Mesothelial cell of epicardium (in vitro differentiated cells): ENCODE measurements at regions not wholly inside any gene's neighbourhood (a gene's known extent, or its start where the extent isn't known, plus 50 kb on each side); places are given as distances from the start of the nearest gene placed in this dataset.

Experiments
- DNase-seq, 2 experiments: peaks; one replicate each; pipeline ENCODE4 v3.0.0; 2021; ENCODE audit warnings: low spot score in 2 of 2; ENCODE audit not compliant: unreplicated experiment in 2 of 2
- H3K27ac Mint-ChIP-seq: 2 replicates; pipeline ENCODE4 v1.8.0; 2021; ENCODE audit warnings: mixed read lengths
- H3K27me3 Mint-ChIP-seq: 2 replicates; pipeline ENCODE4 v1.8.0; 2021; ENCODE audit warnings: low read depth, mixed read lengths
- H3K36me3 Mint-ChIP-seq: 2 replicates; pipeline ENCODE4 v1.8.0; 2021; ENCODE audit warnings: mixed read lengths
- H3K4me1 Mint-ChIP-seq: 2 replicates; pipeline ENCODE4 v1.8.0; 2021; ENCODE audit warnings: mixed read lengths
- H3K4me3 Mint-ChIP-seq: 2 replicates; pipeline ENCODE4 v1.8.0; 2021; ENCODE audit warnings: mild to moderate bottlenecking, moderate library complexity, mixed read lengths
- H3K9me3 Mint-ChIP-seq: 2 replicates; pipeline ENCODE4 v1.8.0; 2021; ENCODE audit warnings: mixed read lengths
- TF ChIP-seq, protein P1 (sequence below): fragments of 200-600 bp; sonication (generic); IDR thresholded peaks from one replicate; pipeline ENCODE4 v1.5.0; 2021; ENCODE audit warnings: antibody characterized with exemption; ENCODE audit not compliant: unreplicated experiment

- peaks cover 3% of the 10 kb centered on the region for H3K36me3 Mint-ChIP-seq
- TF ChIP-seq, protein P1, sequence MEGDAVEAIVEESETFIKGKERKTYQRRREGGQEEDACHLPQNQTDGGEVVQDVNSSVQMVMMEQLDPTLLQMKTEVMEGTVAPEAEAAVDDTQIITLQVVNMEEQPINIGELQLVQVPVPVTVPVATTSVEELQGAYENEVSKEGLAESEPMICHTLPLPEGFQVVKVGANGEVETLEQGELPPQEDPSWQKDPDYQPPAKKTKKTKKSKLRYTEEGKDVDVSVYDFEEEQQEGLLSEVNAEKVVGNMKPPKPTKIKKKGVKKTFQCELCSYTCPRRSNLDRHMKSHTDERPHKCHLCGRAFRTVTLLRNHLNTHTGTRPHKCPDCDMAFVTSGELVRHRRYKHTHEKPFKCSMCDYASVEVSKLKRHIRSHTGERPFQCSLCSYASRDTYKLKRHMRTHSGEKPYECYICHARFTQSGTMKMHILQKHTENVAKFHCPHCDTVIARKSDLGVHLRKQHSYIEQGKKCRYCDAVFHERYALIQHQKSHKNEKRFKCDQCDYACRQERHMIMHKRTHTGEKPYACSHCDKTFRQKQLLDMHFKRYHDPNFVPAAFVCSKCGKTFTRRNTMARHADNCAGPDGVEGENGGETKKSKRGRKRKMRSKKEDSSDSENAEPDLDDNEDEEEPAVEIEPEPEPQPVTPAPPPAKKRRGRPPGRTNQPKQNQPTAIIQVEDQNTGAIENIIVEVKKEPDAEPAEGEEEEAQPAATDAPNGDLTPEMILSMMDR, result no peak
- H3K27ac Mint-ChIP-seq, result no peak overlapping the region
- no peak for DNase-seq
- no peak overlapping the region for H3K4me3 Mint-ChIP-seq
- H3K27me3 Mint-ChIP-seq, result peaks cover 2% of the 10 kb centered on the region
- H3K9me3 Mint-ChIP-seq, result peaks cover 14% of the 10 kb centered on the region
- H3K4me1 Mint-ChIP-seq, result no peaks in the 10 kb centered on the region
Observed at GRCh38 chr1:58353168-58353567, 193.4 kb downstream of the OMA1 start.

DNA sequence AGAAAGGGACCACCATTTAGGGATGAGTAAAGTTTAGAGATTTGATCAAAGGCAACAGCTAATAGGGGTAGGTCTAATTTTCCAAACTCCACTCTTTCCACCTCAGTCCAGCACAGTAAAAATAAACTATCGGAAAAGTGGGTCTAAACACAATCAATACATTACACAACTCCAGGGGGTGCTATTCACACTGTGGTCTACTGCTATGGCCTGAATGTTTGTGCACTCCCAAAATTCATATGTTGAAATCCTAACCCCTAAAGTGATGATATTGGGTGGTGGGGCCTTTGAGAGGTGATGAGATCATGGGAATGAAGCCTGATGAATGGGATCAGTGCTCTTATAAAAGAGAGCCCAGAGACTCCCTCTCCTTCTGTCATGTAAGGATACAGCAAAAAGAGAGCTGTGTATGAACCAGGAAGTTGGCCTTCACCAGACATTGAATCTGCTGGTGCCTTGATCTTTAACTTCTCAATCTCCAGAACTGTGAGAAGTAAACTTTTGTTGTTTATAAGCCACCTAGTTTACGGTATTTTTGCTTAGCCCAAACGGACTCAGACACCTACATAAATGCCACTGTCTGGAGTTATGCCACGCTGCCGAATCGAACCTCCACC is 193.9 kb downstream of the OMA1 start:
- Mint-ChIP-seq H3K27ac (no peak overlapping the region), H3K36me3 (peaks cover 3% of the 10 kb centered on the region), H3K9me3 (peaks cover 14% of the 10 kb centered on the region), H3K4me3 (no peak overlapping the region), H3K4me1 (no peaks in the 10 kb centered on the region), H3K27me3 (no peaks in the 10 kb centered on the region)
- no peak for DNase-seq
- TF ChIP-seq, protein P1, result no peak

GRCh38 chr1:58346036-58346355 is 200.5 kb downstream of the OMA1 start:
- DNase-seq, result no peak
- H3K4me3 Mint-ChIP-seq, result no peak overlapping the region
- no peak overlapping the region for H3K27ac Mint-ChIP-seq
- TF ChIP-seq, protein P1, result no peak
- H3K36me3 Mint-ChIP-seq, result peaks cover 2% of the 10 kb centered on the region
- H3K27me3 Mint-ChIP-seq, result peaks cover 5% of the 10 kb centered on the region
- H3K9me3 Mint-ChIP-seq, result peaks cover 9% of the 10 kb centered on the region
- H3K4me1 Mint-ChIP-seq, result no peaks in the 10 kb centered on the region

GRCh38 chr1:58345215-58346035 is 201.1 kb downstream of the OMA1 start:
- H3K36me3 Mint-ChIP-seq, result no peaks in the 10 kb centered on the region
- H3K9me3 Mint-ChIP-seq, result peaks cover 5% of the 10 kb centered on the region
- no peak overlapping the region for H3K27ac Mint-ChIP-seq
- H3K4me1 Mint-ChIP-seq, result no peaks in the 10 kb centered on the region
- no peak overlapping the region for H3K4me3 Mint-ChIP-seq
- peaks cover 5% of the 10 kb centered on the region for H3K27me3 Mint-ChIP-seq
- TF ChIP-seq, protein P1, result no peak
- DNase-seq, result no peak

GRCh38 chr1:58340185-58340584 is 206.3 kb downstream of the OMA1 start:
- H3K27me3 Mint-ChIP-seq, result peaks cover 3% of the 10 kb centered on the region
- no peak overlapping the region for H3K4me3 Mint-ChIP-seq
- DNase-seq, result no peak
- TF ChIP-seq, protein P1, result no peak
- no peaks in the 10 kb centered on the region for H3K36me3 Mint-ChIP-seq
- no peak overlapping the region for H3K27ac Mint-ChIP-seq
- peaks cover 8% of the 10 kb centered on the region for H3K9me3 Mint-ChIP-seq
- H3K4me1 Mint-ChIP-seq, result peaks cover 3% of the 10 kb centered on the region
